Ishikawa (cell line): ENCODE measurements at regions not wholly inside any gene's neighbourhood (a gene's known extent, or its start where the extent isn't known, plus 50 kb on each side); places are given as distances from the start of the nearest gene placed in this dataset.

Source experiments
- CEBPB ChIP-seq: IDR thresholded peaks from 2 replicates; pipeline ENCODE4 v1.6.1; 2012
- EGR1 ChIP-seq: IDR thresholded peaks from 2 replicates; pipeline ENCODE4 v1.6.1; 2012
- EP300 ChIP-seq: IDR thresholded peaks from 2 replicates; pipeline ENCODE4 v1.6.1; 2012; ENCODE audit warnings: borderline replicate concordance
- NFIC ChIP-seq: IDR thresholded peaks from 2 replicates; pipeline ENCODE4 v1.6.1; 2012
- TAF1 ChIP-seq: IDR thresholded peaks from 2 replicates; pipeline ENCODE4 v1.6.1; 2012; ENCODE audit warnings: low read depth, mild to moderate bottlenecking
- YY1 ChIP-seq: IDR thresholded peaks from 2 replicates; pipeline ENCODE4 v1.6.1; 2012; ENCODE audit warnings: low read depth
- ZBTB7A ChIP-seq: IDR thresholded peaks from 2 replicates; pipeline ENCODE4 v1.6.1; 2012; ENCODE audit warnings: low read depth
- TF ChIP-seq, protein P1 (sequence below): IDR thresholded peaks from 2 replicates; pipeline ENCODE4 v1.6.1; 2012

GRCh38 chr3:104214277-104214676 lies 1152.4 kb upstream of the ALCAM start:
- TF ChIP-seq ZBTB7A (no peak), EP300 (no peak), EGR1 (no peak), YY1 (no peak), NFIC (no peak), CEBPB (no peak), TAF1 (no peak)
- TF ChIP-seq, protein P1, sequence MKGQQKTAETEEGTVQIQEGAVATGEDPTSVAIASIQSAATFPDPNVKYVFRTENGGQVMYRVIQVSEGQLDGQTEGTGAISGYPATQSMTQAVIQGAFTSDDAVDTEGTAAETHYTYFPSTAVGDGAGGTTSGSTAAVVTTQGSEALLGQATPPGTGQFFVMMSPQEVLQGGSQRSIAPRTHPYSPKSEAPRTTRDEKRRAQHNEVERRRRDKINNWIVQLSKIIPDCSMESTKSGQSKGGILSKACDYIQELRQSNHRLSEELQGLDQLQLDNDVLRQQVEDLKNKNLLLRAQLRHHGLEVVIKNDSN, result no peak
